Limb (tissue), 2 donors: ENCODE measurements at regions not wholly inside any gene's neighbourhood (a gene's known extent, or its start where the extent isn't known, plus 50 kb on each side); places are given as distances from the start of the nearest gene placed in this dataset.

ENCODE experiments used
- DNase-seq, 2 donors: peaks; one replicate each; pipeline ENCODE4 v3.0.0-alpha.2; 2016; ENCODE audit errors: extremely low spot score in 2 of 2

DNA sequence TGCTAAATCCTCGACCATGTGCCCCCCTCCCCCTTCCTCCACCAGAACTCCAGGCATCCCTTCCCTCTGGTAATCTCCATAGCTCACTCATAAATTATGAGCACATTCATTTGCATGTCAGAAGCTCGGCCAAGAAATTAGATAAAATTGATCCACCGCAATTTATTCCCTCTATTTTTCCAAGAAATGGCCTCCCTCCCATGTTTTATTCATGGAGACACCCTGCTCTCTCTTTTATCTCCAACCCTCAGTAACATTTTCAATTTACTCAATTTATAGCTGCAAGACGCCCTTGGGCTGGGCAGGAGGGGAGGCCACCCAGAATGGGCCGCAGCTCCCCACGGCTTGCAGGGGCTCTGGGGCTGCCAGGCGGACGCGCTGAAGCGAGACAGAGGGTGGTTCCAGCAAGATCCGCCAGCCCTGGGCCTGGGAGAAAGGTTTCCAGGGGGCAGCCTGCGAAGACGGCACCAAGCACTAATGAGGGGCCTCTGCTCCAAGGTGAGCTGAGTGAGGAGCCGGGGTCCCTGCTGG is 54.7 kb upstream of the ZNF423 start:
- DNase-seq: peak in 1 of 2 donors; percentile 45

DNA sequence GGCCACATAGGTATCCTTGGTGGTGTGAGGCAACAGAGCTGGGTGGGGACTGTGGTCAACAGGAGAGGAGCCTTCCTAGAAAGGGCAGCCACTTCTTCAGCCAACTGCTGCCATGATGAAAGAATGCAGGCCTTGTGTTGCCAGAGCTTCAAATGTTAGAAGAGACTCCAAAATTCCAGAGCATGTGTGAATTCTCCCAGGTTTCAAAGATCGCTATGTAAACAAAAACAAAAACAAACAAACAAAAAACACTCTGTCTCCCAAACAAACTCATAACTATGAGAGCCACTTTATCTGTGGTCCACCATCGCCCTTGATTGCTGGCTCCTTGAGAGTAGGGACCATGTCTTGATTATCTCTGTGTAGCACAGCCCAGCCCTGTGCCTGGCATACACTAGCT is 55.5 kb upstream of the ZNF423 start:
- no peak for DNase-seq

DNA sequence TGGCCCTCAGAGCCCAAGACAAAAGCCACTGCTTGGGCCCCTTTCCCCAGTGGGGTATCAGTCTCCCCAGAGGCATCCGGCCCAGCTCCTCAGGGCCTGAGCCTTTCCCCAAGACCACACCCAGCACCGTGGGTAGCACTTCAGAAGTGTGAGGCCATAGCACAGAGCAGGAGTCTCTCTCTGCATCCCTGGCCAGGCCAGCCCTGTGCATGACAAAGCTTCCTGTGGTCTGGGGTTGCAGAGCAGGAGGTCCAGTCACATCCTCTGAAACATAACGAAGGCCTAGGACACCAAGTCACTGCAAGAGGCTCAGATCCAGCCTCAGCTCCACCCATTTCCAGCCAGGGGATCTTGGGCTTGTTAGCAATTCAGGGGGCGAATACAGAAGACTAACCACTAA is 56.8 kb upstream of the ZNF423 start:
- DNase-seq: no peak

DNA sequence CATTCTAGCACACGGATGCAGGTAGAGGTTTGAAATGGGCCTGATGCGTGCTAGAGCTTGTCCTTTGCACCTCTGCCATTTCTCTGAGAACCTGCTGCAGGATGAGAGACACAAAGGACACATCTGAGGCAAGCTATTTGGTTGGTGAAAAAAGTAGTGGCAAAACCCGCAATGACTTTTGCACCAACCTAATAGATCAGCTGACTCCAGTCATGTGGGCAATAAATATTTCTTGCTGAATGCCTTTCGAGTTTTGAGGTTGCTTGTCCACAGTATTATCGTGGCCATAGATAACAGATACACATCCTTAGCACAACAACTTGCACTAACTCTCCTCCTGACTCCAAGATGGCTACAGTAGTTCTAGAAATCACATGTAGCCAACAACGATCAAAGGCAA is 57.8 kb upstream of the ZNF423 start:
- no peak for DNase-seq

DNA sequence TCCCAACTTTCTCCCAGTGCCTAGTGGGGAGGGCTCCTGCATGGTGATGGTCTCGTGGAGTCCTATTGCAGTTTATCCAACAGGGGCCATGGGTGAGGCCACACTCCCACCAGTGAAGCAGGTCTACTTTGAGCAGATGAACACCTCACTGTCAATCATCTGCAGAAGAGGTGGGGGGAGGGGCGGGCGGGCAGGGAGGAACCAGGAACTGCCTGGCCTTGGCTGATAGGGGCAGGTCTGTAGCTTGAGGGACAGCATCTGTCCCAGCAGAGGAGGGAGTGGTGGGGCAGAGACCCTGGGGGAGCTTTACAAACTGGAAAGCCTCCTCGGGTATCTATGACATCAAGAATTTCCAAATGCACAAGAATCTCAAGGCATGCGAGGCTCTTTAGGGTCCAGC is 58.7 kb upstream of the ZNF423 start:
- DNase-seq: no peak

DNA sequence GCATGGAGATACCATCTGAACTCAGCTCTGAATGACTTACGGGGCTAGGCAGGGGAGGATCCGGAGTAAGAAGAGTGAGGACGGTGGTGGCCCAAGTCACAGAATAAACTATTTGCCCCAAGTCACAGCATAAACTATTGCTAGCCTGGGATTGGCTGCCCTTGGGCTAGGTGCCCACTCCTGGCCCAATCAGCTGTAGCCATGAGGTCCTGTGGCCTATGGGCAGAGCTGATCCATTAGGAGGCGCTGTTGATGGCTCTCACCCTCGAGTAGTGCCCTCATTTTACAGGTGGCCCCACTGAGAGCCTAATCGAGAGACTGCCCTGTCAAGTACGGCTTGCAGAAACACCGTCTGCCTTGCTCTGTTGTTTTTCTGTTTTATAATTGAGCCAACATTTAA is 62.3 kb upstream of the ZNF423 start:
- DNase-seq: no peak

DNA sequence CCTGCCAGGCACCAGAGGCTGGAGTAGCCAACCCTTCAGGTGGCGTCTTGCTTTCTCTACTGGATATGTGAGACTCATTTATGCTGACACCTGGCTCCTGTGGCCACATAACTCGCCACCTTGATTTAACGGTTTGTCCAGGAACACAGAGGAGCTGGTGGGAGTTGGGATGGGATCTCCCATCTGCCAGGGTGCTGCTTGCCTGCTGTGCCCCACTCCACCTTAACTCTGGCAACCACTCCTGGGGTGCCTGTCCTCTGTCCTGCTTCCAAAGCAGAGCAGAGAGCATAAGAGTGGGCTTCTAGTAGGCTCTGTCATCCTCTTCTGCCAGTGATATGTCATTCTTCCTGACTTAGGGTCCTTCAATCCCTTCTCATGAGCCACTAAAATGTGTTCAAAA is 63.4 kb upstream of the ZNF423 start:
- no peak for DNase-seq

DNA sequence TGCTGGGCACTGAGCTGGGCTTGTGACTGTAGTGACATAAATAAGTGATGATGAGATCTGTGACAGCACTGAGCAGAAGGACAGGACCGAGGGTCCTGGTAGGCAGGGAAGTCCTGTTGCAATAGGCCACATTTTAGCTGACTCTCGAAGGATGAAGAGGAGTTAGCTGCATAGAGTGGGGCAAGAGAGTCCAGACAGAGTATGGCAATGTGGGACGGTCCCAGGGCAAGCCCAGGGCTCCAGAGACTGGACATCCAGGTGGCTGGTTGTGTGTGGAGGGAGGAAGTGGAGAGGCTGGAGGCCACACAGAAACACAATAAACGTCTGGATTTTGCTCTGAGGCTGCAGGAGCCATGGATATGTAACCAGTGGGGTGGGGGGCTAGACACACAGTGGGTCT is 64.5 kb upstream of the ZNF423 start:
- no peak for DNase-seq

DNA sequence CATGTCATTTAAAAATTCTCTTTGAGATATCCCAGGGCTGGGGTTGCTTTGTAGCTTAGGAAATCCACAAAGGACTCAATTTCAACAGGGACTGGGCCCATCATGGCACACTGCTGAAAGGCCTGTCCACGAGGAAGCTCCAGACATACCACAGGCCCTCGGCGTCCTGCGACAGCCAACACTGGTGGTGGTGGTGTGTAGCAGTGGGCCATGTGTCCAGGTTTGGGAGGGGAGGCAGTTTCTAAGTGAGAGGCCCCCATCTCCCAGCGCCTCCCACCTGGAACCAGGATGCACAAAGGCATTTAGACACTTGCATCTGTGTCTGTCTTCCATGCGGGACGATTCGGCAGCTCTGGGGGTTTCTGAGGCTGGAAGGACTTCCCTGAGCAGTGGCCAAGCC is 65.2 kb upstream of the ZNF423 start:
- no peak for DNase-seq

DNA sequence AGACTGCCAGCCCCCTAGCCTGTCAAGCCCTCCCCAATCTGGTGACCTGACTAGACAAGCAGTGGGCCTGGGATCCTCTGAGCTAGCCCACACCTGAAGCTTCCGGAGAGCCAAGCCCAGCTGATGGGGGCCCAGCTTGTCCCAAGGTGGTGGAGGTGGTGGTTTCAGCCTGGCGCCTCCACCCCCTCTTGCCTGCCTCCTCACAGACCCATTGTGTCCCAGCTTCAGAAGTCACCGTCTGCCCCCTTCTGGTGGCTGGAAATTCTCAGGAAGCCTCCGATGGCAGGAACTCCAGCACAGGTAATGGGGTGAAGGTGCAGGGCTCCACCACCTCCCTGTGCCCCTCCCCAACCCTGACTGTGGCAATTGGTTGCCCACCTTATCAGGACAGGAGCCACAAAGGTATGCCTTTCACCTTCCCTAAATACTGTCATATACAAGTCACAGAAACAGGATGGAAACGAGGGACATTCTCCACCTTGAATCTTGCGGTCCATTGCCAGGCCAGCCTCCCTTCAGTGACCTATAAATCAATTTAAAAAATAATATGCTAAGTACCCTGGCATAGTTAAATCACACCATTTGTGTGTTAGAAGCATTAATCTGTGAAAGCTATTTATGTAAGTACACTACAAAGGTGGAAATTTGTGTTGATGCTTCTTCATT is 66.0 kb upstream of the ZNF423 start:
- DNase-seq: peak; percentile 60 to 84

DNA sequence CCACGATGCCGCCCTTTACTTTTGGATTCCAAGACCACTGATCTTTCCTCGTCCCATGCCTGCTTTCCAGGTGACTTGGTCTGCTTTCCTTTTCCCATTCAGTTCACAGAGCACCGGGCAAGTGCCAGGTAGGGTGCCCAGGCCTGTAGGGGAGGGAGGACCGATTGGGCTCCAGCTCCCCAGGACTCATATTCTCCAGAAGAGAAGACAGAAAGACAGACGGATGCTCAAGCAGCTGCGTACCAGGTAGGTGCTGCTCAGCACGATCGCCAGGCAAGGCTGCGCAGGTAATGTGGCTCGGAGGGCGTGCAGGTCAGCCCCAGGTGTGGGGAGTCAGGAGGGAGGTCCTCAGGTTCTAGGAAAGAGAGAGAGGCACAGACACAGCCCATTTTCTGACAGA is 67.5 kb upstream of the ZNF423 start:
- DNase-seq: no peak

DNA sequence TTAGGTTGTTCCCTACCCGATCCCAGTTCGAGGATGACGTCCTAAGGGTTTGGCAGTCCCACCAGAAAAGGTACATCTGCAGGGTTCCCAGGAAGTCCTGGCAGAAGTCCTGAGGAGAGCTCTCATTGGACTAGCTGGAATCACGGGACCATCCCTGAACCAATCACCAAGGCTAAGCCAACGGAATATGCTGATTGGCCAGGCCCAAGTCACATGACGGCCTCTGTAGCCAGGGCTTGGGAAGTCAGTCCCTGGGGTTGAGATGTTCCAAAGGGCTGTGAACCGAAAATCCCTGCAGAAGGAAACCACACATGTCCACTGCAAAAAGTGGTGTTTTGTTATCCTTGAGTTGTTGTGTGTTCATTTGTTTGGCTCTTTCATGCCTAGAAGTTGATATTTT is 68.2 kb upstream of the ZNF423 start:
- no peak for DNase-seq

DNA sequence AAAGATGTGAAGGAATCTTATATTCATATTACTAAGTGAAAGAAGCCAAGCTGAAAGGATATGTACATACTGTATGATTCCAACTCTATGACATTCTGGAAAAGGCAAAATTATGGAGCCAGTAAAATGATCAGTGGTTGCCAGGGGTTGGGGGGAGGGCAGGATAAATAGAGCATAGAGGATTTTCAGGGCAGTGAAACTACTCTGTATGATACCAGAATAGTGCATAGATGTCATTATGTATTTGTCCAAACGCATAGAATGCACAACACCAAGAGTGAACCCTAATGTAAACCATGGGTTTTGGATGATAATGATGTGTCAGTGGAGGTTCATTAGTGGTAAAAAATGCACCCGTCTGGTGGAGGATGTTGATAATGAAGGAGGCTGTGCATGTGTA is 71.0 kb upstream of the ZNF423 start:
- DNase-seq: no peak

DNA sequence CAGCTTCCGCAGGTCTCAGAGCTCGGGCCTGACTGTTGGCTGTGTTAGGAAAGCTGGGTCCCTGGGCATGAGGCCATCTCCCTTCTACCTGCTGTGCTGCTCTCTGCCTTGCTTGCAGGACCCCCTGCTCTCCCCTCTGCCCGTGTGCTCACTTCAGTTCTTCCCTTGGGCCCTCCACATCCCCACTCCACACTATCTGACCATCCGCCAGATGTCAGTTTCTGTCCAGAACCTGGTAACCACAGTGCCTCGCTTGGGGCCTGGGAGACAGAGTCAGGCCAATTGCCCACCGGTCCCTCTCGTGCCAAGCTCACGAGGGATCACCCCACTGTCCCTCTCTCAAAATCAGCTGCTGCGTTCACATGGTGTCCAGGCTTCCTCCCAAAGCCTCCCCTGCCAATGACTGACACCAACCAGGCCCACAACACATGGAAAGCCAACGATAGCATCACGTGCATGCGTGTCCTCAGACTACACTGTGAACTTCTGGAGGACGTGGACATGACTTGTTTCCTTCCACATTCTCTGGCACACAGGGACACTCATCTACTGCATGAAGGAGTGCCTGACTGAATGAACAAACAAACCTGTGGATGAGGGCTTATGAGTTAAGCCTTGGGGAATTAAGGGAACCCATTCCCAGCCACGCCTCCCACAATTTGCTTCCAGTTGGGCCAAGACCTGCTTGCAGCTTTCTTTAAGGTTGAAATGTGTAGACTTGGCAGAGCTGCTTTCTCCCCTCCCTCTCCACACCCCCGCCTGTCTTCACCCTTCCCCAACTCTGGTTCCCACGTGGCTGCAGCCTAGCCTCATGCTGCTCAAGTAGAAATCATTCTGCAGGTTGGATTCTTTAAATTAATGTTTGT is 72.5 kb upstream of the ZNF423 start:
- no peak for DNase-seq

DNA sequence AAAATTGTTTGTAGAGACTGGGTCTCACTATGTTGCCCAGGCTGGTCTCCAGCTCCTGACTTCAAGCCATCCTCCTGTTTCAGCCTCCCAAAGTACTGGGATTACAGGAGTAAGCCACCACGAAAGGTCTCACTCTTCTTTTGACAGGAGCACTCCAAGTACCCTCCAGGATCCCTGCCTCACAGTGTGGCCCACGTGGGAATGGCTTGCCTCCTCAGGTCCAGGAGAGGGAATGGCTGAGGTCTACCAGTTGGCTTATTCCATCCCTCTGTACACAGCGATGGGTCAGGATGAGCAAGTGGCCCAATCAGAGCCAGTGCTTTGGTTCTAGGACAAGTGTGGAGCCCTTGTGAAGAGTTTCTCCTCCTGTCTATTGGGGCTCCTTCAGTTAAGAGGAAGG is 73.7 kb upstream of the ZNF423 start:
- DNase-seq: no peak

DNA sequence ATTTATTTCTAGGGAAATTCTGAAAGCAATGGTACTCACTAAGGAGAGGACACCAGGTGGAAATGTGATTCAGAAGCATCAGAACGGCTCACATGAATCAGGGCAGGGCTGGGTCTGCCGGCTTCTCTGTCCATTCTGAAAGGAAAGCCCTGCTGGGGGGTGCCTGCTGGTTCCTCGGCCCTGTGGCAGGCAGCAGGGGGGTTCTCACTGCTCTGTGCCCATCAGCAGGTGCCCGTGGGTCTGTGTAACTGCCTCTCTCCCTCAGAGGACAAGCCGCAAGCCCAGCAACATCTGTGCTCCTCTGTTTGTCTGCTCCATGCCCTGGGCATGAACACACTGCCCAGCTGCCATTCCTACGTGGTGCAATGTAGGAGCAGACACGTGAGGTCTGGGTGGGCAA is 74.9 kb upstream of the ZNF423 start:
- no peak for DNase-seq

DNA sequence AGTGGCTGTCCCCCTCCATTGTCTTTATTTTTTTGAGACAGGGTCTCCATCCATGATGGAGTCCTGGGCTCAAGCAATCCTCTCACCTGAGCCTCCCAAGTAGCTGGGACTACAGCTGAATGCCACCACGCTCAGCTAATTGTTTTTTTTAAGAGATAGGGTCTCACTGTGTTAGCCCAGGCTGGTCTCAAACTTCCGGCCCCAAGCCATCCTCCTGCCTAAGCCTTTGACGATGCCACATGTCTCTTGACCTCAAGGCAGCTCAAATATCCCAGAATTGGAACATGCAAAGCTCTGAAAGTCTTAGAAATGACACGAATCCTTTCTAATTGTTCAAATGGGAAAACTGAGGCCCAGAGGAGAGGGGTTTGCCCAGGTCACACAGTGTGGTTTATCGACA is 75.4 kb upstream of the ZNF423 start:
- no peak for DNase-seq

DNA sequence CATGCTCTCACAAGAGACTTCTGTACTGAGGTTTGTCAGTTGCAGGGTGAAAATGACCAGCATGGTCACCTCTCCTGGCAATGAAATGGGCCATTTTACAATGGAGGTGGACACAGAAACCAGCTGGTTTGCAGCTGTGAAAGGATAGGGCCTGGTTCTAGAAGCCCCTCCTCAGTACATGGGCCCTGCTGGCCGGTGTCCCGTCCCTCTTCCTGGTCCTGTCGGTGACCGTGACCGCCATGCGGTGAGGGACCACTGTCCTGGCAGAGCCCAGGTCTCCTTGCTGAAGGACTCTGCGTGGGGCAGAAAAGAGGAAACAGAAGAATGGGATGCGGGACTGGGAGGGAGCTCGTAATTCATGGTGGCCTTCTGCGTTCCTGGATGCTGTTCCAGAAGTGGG is 76.0 kb upstream of the ZNF423 start:
- DNase-seq: no peak

DNA sequence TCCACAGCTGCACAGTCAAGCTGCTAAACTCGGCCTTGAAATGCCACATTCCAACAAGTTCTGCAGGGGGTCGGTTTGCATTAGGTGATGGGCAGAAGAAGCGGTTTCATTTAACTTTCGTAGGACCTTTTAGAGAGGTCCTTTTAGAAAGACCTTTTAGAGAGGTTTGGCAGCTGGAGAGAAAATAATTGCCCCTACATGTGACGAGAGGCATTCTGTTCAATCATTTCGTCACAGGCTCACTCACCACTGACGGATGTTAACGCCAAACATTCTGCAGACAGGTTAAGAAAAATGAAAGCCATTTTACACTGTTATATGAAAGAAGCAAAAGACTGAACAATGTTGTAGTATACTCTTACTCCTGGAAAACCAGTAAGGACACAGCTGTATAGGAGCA is 76.5 kb upstream of the ZNF423 start:
- no peak for DNase-seq

DNA sequence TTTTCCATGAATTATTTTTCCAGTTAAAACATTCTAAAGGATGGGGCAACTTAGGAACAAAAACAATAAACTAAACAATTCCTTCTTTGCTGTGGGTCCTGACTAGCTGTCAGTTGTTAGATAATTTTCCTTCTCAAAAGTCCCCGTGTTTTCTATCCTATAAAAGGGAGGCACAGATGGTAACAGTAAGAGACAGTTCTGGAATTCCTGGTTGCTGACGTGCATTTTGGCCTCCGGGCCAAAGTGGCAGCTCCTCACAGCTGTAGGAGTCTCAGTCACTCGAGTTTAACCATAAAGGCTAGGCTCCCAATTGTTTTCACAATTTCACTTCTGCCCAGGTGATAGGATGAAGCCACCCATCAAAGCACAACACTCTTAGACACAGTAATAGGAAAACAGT is 77.0 kb upstream of the ZNF423 start:
- DNase-seq: peak; percentile 63 to 67

DNA sequence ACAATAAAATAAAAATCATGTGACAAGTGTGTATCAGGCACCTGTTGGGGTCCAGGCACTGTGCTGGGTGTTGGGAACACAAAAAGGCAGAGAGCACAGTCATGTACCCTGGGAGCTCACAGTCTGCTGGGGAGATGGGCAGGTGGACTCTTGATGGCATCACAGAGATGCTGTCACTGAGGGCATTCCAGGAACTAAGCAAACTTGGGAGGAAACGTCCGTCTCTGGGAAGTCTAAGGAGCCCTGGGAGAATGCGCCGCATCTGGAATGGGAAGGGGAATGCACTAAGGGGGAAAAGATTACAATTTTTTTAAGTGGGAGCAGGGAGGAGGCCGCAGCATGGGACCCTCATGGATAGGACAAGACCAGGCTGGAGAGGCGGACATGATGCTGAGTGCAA is 80.9 kb upstream of the ZNF423 start:
- DNase-seq: no peak

DNA sequence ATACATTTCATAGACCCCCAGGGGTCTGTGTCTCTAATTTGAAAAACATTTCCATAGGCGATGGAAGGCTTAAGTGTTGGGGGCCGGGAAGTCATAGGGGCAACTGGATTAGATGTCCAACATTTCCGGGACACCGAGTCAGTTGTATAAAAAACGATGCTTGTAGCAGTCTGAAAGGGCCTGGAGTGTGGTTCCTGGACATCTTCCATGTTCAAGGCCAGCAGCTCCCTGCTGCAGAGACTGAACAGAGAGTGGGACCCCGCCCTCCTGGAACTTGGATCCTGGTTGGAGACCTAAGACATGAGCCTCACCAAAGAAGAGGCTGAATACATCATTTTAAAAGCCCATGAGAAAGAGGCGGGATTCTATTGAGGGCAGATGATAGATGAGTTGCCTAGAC is 82.0 kb upstream of the ZNF423 start:
- DNase-seq: no peak

DNA sequence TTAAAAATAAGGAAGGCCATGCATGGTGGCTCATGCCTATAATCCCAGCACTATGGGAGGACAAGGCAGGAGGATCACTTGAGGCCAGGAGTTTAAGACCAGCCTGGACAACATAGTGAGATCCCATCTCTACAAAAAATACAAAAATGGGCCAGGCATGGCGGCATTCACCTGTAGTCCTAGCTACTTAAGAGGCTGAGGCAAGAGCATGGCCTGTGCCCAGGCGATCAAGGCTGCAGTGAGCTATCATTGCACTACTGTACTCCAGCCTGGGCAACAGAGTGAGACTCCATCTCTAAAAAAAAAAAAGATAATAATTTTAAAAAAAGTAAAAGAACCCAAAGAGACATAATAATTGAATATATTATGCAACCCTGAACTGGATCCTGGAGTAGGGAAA is 83.6 kb upstream of the ZNF423 start:
- DNase-seq: no peak
